Adrenal gland (tissue), 5 donors: ENCODE measurements at regions not wholly inside any gene's neighbourhood (a gene's known extent, or its start where the extent isn't known, plus 50 kb on each side); places are given as distances from the start of the nearest gene placed in this dataset.

ENCODE experiments used
- CTCF ChIP-seq, 6 experiments: fragments of 450-650 bp in 4 of 6; fragments of 200-600 bp in 2 of 6; sonication (generic) in 1 of 6; IDR thresholded peaks; 1 replicate in 5 of 6; 2 replicates in 1 of 6; pipeline versions ENCODE4 v1.5.1 to v1.8.0; 2016 to 2021; ENCODE audit warnings: antibody characterized with exemption in 6 of 6, mild to moderate bottlenecking in 2 of 6, moderate library complexity in 1 of 6
- POLR2A ChIP-seq, 2 donors: fragments of 450-650 bp; IDR thresholded peaks; one replicate each; pipeline ENCODE4 v1.6.1; 2017; ENCODE audit warnings: antibody characterized with exemption in 2 of 2, mild to moderate bottlenecking in 2 of 2, moderate library complexity in 1 of 2
- donor health status: DM: no; HTN: no; CAD: no.

DNA sequence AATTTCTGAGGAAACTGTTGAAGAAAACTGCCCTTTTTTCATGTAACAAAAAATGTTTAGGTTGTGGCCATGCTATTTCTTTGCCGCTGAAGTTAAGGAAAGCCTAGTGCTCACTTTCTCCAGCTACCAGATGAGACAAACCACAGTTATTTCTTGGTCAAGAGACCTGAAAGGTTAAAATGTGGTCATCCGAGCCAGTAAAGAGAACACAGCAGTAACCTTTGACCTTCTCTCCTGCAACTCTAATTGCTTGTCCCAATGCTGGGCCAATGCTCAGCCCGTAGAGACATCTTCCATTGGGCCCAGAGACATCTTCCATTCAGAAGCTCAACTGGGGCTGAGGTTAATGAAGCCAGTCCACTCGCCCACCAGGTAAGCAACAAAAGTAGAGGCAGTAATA, 109.8 kb upstream of the CPSF6 start:
- TF ChIP-seq CTCF (IDR thresholded peaks at IDR 0.05): no peak
- TF ChIP-seq POLR2A (IDR thresholded peaks at IDR 0.05): no peak
